ENCODE measurements at regions not wholly inside any gene's neighbourhood (a gene's known extent, or its start where the extent isn't known, plus 50 kb on each side); places are given as distances from the start of the nearest gene placed in this dataset.

DNA sequence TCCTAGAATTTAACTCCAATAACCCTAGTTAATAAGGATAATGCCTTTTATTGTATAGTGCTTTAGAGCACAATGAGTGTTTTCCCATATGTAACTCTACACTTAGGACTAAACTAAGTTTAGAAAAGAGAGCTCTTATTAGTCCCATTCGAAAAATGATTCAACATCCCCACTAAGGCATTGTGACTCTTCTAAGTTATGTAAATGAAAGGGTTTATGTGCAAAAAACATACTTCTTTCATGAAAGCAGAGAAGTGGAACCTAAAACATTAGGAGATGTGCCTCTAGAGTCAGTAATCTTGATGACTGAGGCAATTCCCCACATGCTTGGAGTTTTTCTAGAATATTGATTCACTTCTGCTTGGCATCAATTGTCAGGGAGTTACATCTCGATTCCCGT lies 344.1 kb upstream of the ZNF717 start:
- no peak overlapping the region for H3K4me2 ChIP-seq (ENCODE audit: insufficient read depth, low read length)
- no peak for FAIRE-seq
- no peaks in the 10 kb centered on the region for H3K27me3 ChIP-seq (ENCODE audit: control insufficient read depth in 2 of 2, insufficient read depth in 2 of 2, low read length in 2 of 2)
- 0% methylated on average over 3 of the region's 3 CpGs for WGBS (ENCODE audit: insufficient coverage, low coverage, missing lambda C conversion rate)
- H3K9ac ChIP-seq (ENCODE audit: insufficient read depth in 1 of 2, low read depth in 2 of 2, low read length in 2 of 2), result no peak overlapping the region
- ATAC-seq, result no peak
- no peaks in the 10 kb centered on the region for H3K4me1 ChIP-seq (replicated peaks in 1 of 2; ENCODE audit: control insufficient read depth in 2 of 2, insufficient read depth in 2 of 2, low read length in 2 of 2)
- no peak overlapping the region for H3K4me3 ChIP-seq
- H3K36me3 ChIP-seq (ENCODE audit: control insufficient read depth, insufficient read depth, low read length), result no peaks in the 10 kb centered on the region
- no peaks in the 10 kb centered on the region for H3K79me2 ChIP-seq (ENCODE audit: control insufficient read depth, insufficient read depth, low read length)
- H3K9me1 ChIP-seq (ENCODE audit: control insufficient read depth, insufficient read depth, low read length), result no peaks in the 10 kb centered on the region
- in situ Hi-C loops (cut with MboI), result no loop called here
- CTCF ChIA-PET (ENCODE audit: low intra/inter-chr PET ratio), result interaction anchor here (0.7 kb wide), 1 partner anchor 32 kb away, joined by 4 read pairs; no protein-coding TSS in a partner anchor
- H3K9me3 ChIP-seq (replicated peaks; ENCODE audit: control insufficient read depth, insufficient read depth, low read depth, low read length), result no peaks in the 10 kb centered on the region
- no peak overlapping the region for H3K27ac ChIP-seq (ENCODE audit: extremely low read depth, low read depth, low read length)
- H4K20me1 ChIP-seq (replicated peaks; ENCODE audit: control insufficient read depth, insufficient read depth, low read length), result no peaks in the 10 kb centered on the region
- intact Hi-C loops (cut with micrococcal nuclease), result no loop called here
- no peak for DNase-seq (ENCODE audit: extremely low read depth in 1 of 4, low spot score in 3 of 4)
- POLR2A ChIA-PET, result no interaction called here
- H2AFZ ChIP-seq (ENCODE audit: low read depth, low read length), result no peak overlapping the region
- no TSS peak for BruUV-seq (replicated peaks)
- TF ChIP-seq PPARD (CRISPR knock-in tag; IDR thresholded peaks at IDR 0.05) (no peak), POLR3A (IDR thresholded peaks at IDR 0.05; ENCODE audit: borderline replicate concordance, extremely low read depth, insufficient read depth, insufficient read length) (no peak), TAF15 (IDR thresholded peaks at IDR 0.05; ENCODE audit: low read depth, low read length) (no peak), CC2D1A (IDR thresholded peaks at IDR 0.05) (no peak), EGR1 (conservative IDR thresholded peaks at IDR 0.05) (no peak), ADNP (tag; IDR thresholded peaks at IDR 0.05) (no peak), HMGN3 (IDR thresholded peaks at IDR 0.05; ENCODE audit: borderline replicate concordance, extremely low read depth, insufficient read length, low read depth, low read length) (no peak), ELF4 (CRISPR knock-in tag; IDR thresholded peaks at IDR 0.05) (no peak), MCM7 (IDR thresholded peaks at IDR 0.05) (no peak), KLF1 (tag; IDR thresholded peaks at IDR 0.05) (no peak), SMARCC2 (IDR thresholded peaks at IDR 0.05; ENCODE audit: low read depth) (no peak)
- TF ChIP-seq, protein P1, sequence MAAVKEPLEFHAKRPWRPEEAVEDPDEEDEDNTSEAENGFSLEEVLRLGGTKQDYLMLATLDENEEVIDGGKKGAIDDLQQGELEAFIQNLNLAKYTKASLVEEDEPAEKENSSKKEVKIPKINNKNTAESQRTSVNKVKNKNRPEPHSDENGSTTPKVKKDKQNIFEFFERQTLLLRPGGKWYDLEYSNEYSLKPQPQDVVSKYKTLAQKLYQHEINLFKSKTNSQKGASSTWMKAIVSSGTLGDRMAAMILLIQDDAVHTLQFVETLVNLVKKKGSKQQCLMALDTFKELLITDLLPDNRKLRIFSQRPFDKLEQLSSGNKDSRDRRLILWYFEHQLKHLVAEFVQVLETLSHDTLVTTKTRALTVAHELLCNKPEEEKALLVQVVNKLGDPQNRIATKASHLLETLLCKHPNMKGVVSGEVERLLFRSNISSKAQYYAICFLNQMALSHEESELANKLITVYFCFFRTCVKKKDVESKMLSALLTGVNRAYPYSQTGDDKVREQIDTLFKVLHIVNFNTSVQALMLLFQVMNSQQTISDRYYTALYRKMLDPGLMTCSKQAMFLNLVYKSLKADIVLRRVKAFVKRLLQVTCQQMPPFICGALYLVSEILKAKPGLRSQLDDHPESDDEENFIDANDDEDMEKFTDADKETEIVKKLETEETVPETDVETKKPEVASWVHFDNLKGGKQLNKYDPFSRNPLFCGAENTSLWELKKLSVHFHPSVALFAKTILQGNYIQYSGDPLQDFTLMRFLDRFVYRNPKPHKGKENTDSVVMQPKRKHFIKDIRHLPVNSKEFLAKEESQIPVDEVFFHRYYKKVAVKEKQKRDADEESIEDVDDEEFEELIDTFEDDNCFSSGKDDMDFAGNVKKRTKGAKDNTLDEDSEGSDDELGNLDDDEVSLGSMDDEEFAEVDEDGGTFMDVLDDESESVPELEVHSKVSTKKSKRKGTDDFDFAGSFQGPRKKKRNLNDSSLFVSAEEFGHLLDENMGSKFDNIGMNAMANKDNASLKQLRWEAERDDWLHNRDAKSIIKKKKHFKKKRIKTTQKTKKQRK (IDR thresholded peaks at IDR 0.05; ENCODE audit: borderline replicate concordance, low read depth, low read length), result no peak
- TF ChIP-seq, protein P2, sequence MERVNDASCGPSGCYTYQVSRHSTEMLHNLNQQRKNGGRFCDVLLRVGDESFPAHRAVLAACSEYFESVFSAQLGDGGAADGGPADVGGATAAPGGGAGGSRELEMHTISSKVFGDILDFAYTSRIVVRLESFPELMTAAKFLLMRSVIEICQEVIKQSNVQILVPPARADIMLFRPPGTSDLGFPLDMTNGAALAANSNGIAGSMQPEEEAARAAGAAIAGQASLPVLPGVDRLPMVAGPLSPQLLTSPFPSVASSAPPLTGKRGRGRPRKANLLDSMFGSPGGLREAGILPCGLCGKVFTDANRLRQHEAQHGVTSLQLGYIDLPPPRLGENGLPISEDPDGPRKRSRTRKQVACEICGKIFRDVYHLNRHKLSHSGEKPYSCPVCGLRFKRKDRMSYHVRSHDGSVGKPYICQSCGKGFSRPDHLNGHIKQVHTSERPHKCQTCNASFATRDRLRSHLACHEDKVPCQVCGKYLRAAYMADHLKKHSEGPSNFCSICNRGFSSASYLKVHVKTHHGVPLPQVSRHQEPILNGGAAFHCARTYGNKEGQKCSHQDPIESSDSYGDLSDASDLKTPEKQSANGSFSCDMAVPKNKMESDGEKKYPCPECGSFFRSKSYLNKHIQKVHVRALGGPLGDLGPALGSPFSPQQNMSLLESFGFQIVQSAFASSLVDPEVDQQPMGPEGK (CRISPR knock-in tag; IDR thresholded peaks at IDR 0.05; ENCODE audit: borderline replicate concordance), result no peak
- TF ChIP-seq, protein P3, sequence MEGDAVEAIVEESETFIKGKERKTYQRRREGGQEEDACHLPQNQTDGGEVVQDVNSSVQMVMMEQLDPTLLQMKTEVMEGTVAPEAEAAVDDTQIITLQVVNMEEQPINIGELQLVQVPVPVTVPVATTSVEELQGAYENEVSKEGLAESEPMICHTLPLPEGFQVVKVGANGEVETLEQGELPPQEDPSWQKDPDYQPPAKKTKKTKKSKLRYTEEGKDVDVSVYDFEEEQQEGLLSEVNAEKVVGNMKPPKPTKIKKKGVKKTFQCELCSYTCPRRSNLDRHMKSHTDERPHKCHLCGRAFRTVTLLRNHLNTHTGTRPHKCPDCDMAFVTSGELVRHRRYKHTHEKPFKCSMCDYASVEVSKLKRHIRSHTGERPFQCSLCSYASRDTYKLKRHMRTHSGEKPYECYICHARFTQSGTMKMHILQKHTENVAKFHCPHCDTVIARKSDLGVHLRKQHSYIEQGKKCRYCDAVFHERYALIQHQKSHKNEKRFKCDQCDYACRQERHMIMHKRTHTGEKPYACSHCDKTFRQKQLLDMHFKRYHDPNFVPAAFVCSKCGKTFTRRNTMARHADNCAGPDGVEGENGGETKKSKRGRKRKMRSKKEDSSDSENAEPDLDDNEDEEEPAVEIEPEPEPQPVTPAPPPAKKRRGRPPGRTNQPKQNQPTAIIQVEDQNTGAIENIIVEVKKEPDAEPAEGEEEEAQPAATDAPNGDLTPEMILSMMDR (IDR thresholded peaks at IDR 0.05 in 2 of 3, conservative IDR thresholded peaks at IDR 0.05 in 1 of 3; ENCODE audit: insufficient read depth in 2 of 3, low read depth in 1 of 3, low read length in 3 of 3), result no peak
- TF ChIP-seq, protein P4, sequence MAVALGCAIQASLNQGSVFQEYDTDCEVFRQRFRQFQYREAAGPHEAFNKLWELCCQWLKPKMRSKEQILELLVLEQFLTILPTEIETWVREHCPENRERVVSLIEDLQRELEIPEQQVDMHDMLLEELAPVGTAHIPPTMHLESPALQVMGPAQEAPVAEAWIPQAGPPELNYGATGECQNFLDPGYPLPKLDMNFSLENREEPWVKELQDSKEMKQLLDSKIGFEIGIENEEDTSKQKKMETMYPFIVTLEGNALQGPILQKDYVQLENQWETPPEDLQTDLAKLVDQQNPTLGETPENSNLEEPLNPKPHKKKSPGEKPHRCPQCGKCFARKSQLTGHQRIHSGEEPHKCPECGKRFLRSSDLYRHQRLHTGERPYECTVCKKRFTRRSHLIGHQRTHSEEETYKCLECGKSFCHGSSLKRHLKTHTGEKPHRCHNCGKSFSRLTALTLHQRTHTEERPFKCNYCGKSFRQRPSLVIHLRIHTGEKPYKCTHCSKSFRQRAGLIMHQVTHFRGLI (CRISPR knock-in tag; IDR thresholded peaks at IDR 0.05), result no peak

Measured in K562 (cell line).